ENCODE measurements at regions not wholly inside any gene's neighbourhood (a gene's known extent, or its start where the extent isn't known, plus 50 kb on each side); places are given as distances from the start of the nearest gene placed in this dataset.

DNA sequence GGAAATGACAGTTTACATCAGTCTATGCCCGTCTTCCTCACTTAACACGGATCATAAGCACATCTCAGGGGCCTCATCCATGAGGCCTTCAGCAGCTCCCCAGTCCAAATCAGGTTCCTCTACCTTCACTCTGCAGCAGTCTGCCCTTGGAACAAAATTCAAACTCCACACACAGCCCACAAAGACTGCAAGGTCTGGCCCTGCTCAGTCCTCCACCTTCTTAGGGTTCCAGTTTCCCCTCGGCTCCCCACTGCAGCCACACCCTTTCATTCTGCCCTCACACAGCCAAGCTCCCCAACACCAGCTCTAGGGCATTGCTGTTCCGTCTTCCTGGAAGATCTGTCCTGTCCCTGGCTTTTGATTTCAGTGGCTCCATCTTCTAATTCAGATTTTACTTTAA lies 95.2 kb upstream of the IQSEC1 start:
- Histone ChIP-seq H3K4me3 (no peak overlapping the region), H3K4me1 (no peaks in the 10 kb centered on the region), H3K27me3 (no peaks in the 10 kb centered on the region), H3K27ac (no peak overlapping the region), H3K36me3 (no peaks in the 10 kb centered on the region), H3K9me3 (peaks cover 0 to 6% (median 0%) of the 10 kb centered on the region in 3 donors)
- TF ChIP-seq EP300 (IDR thresholded peaks at IDR 0.05) (no peak), POLR2AphosphoS5 (IDR thresholded peaks at IDR 0.05) (no peak), POLR2A (IDR thresholded peaks at IDR 0.05) (no peak)
- TF ChIP-seq, protein P1, sequence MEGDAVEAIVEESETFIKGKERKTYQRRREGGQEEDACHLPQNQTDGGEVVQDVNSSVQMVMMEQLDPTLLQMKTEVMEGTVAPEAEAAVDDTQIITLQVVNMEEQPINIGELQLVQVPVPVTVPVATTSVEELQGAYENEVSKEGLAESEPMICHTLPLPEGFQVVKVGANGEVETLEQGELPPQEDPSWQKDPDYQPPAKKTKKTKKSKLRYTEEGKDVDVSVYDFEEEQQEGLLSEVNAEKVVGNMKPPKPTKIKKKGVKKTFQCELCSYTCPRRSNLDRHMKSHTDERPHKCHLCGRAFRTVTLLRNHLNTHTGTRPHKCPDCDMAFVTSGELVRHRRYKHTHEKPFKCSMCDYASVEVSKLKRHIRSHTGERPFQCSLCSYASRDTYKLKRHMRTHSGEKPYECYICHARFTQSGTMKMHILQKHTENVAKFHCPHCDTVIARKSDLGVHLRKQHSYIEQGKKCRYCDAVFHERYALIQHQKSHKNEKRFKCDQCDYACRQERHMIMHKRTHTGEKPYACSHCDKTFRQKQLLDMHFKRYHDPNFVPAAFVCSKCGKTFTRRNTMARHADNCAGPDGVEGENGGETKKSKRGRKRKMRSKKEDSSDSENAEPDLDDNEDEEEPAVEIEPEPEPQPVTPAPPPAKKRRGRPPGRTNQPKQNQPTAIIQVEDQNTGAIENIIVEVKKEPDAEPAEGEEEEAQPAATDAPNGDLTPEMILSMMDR (IDR thresholded peaks at IDR 0.05), result no peak
- WGBS, 2 donors (ENCODE audit: low coverage in 1 of 2), result 42 to 80% methylated on average over 2 to 4 of the region's 4 CpGs
- ATAC-seq, result no peak

DNA sequence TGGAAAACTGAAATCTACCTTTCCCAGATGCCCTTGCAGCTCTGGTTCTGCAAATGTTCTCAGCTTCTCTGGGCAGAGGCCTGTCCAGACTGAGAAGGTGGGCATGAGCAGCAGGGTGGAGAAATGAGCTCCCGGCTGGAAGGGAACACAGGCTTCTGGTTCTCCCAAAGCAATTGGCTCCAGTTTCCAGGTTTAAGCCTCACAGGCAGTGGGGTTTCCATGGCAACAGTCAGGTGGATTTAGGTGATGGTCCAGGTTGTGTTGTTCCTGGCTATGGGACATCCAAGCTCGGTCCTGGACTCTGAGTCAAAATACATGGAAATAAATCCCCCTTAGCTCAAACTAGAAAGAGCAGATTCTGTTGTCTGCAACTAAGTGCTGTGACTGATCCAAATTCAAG lies 94.6 kb upstream of the IQSEC1 start:
- WGBS, 2 donors (ENCODE audit: low coverage in 1 of 2), result no CpG with 5 or more reads among the region's 2 CpGs
- Histone ChIP-seq H3K36me3 (no peaks in the 10 kb centered on the region), H3K9me3 (peaks cover 0 to 6% (median 0%) of the 10 kb centered on the region in 3 donors), H3K27me3 (peaks cover 2% of the 10 kb centered on the region), H3K4me1 (no peaks in the 10 kb centered on the region), H3K27ac (no peak overlapping the region), H3K4me3 (no peak overlapping the region)
- TF ChIP-seq, protein P1 (IDR thresholded peaks at IDR 0.05), result no peak
- TF ChIP-seq POLR2A (IDR thresholded peaks at IDR 0.05), result no peak
- TF ChIP-seq EP300 (IDR thresholded peaks at IDR 0.05), result no peak
- TF ChIP-seq POLR2AphosphoS5 (IDR thresholded peaks at IDR 0.05), result no peak
- no peak for ATAC-seq

DNA sequence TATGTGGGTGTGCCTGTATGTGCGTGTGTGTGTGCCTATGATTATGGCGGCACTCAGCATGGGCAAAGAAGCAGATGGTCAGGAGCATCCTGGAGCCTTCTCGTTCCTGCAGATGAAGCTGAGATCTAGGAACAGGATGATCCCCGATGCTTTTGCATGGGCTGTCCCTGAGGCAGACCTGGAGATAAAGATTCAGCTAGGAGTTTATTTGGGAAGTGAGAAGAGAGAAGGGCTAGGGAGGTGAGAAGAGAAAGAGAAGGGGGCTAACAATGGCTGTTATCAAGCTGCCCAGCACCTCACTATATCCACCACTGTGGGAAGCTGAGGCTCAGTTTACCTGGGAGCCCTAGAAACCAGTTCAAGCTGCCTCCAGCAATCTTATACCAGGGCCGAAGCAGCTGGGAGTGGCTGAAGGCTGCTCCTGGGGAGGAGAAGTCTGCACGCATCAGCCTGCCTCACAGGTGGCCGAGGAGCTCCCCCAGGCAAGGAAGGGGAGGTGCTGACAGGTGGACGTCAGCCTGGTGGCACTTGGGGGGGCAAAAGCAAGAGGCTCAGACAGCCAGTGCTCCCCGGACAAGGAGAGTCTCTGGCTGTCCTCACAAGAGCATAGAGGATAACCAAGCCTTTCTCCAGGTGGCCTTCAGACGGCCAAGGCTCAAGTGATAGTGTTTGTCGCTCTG lies 94.0 kb upstream of the IQSEC1 start:
- no peaks in the 10 kb centered on the region for H3K36me3 ChIP-seq
- H3K27ac ChIP-seq, result no peak overlapping the region
- H3K9me3 ChIP-seq, result peaks cover 0 to 6% (median 0%) of the 10 kb centered on the region in 3 donors
- TF ChIP-seq EP300 (IDR thresholded peaks at IDR 0.05) (no peak), POLR2AphosphoS5 (IDR thresholded peaks at IDR 0.05) (no peak), POLR2A (IDR thresholded peaks at IDR 0.05) (no peak)
- TF ChIP-seq, protein P1 (IDR thresholded peaks at IDR 0.05), result no peak
- H3K27me3 ChIP-seq, result peaks cover 8% of the 10 kb centered on the region
- H3K4me3 ChIP-seq, result no peak overlapping the region
- no peaks in the 10 kb centered on the region for H3K4me1 ChIP-seq
- 60 to 100% methylated on average over 2 of the region's 11 CpGs for WGBS, 2 donors (ENCODE audit: low coverage in 1 of 2)
- no peak for ATAC-seq

DNA sequence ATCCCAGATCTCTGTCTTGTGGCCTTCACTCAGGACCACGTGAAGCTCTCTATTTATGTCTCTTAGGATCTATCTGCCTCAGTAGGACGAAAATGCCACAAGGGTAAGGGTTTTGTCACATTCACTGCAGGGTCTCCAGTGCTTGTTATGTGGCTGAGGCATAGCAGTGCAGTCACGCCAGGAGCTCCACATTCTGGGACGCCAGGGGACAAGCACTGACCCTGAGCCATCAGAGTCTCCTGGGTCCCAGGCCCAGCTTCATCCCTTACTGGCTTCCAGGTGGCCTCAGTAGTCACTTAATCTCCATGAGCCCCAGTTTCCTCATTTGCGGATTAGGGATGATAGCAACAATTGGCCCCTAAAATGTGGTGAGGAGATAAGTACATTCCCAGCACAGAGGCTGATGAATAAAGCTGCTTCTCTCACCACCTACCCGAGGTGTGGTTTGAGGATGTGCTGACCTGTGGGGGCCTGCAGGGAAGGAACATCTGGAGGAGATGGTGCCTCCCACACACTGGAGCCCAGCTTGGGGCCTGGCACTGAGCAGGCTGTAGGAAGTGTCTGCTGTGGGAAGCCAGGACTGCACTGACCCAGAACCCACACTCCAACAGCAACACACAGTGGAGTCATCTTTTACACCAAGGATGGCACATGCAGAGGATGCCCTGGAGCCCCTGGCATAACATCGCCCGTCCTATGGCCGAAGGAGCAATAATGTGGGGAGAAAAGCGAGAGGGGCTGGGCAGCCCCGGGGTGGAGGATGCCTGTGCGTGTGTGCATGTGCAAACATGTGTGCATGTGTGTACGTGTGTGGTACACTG lies 93.2 kb upstream of the IQSEC1 start:
- ATAC-seq, result no peak
- TF ChIP-seq, protein P1 (IDR thresholded peaks at IDR 0.05), result no peak
- TF ChIP-seq POLR2AphosphoS5 (IDR thresholded peaks at IDR 0.05) (no peak), POLR2A (IDR thresholded peaks at IDR 0.05) (no peak), EP300 (IDR thresholded peaks at IDR 0.05) (no peak)
- Histone ChIP-seq H3K27ac (no peak overlapping the region), H3K36me3 (no peaks in the 10 kb centered on the region), H3K27me3 (peaks cover 8% of the 10 kb centered on the region), H3K4me1 (no peaks in the 10 kb centered on the region), H3K4me3 (no peak overlapping the region), H3K9me3 (peaks cover 0 to 6% (median 0%) of the 10 kb centered on the region in 3 donors)
- WGBS, 2 donors (ENCODE audit: low coverage in 1 of 2), result 88 to 100% methylated on average over 3 to 8 of the region's 13 CpGs

All from gastroesophageal sphincter (tissue), 4 donors.